ENCODE measurements at regions not wholly inside any gene's neighbourhood (a gene's known extent, or its start where the extent isn't known, plus 50 kb on each side); places are given as distances from the start of the nearest gene placed in this dataset.
"Not testable (repeated sequence)": the region's sequence is repeated elsewhere in the genome, so short reads cannot be mapped to it uniquely, and the experiment has no call there.

DNA sequence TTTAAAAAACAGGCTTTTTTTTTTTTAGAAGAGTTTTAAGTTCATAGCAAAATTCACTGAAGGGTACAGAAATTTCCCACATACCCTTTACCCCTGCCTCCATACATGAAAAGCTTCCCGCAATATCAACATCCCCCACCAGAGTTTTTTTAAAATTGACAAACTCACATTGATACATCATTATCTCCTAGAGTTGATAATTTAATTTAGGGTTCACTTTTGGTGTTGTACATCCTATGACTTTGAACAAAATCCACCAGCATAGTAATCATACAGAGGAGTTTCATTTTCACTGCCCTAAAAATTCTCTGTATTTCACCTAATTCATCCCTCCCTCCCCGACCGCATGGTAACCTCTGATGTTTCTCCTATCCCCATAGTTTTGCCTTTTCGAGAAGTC, 53.6 kb upstream of the KCNK2 start:
- Histone ChIP-seq H3K27ac (no peak overlapping the region), H3K4me3 (no peak overlapping the region), H3K9me3 (no peaks in the 10 kb centered on the region), H3K36me3 (no peaks in the 10 kb centered on the region), H3K27me3 (no peaks in the 10 kb centered on the region), H3K4me1 (no peaks in the 10 kb centered on the region)
- WGBS, 4 donors = 92 to 96% (median 92%) methylated on average over 4 of the region's 4 CpGs
- no peak for DNase-seq
- TF ChIP-seq, protein P1, sequence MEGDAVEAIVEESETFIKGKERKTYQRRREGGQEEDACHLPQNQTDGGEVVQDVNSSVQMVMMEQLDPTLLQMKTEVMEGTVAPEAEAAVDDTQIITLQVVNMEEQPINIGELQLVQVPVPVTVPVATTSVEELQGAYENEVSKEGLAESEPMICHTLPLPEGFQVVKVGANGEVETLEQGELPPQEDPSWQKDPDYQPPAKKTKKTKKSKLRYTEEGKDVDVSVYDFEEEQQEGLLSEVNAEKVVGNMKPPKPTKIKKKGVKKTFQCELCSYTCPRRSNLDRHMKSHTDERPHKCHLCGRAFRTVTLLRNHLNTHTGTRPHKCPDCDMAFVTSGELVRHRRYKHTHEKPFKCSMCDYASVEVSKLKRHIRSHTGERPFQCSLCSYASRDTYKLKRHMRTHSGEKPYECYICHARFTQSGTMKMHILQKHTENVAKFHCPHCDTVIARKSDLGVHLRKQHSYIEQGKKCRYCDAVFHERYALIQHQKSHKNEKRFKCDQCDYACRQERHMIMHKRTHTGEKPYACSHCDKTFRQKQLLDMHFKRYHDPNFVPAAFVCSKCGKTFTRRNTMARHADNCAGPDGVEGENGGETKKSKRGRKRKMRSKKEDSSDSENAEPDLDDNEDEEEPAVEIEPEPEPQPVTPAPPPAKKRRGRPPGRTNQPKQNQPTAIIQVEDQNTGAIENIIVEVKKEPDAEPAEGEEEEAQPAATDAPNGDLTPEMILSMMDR (IDR thresholded peaks at IDR 0.05) = no peak
- no peak for TF ChIP-seq POLR2A (IDR thresholded peaks at IDR 0.05)
- ATAC-seq = no peak
- intact Hi-C loops (cut with DNase I) = no loop called here

DNA sequence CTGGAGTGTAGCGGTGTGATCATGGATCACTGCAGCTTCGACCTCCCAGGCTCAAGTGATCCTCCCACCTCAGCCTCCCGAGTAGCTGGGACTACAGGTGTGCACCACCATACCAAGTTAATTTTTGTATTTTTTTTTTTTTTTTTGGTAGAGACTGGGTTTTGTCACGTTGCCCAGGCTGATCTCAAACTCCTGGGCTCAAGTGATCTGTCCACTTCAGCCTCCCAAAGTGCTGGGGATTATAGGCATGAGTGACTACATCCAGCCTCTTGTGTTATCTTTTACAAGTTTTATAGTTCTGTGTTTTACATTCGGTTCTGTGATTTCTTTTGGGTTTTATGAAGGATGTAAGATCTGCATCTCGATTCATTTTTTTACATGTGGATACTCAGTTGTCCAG, 52.0 kb upstream of the KCNK2 start:
- WGBS, 4 donors = 76 to 81% (median 77%) methylated on average over 6 of the region's 6 CpGs

GRCh38 chr1:215031392-215031791, 51.1 kb upstream of the KCNK2 start:
- DNase-seq = no peak
- no peaks in the 10 kb centered on the region for H3K4me1 ChIP-seq
- H3K36me3 ChIP-seq = no peaks in the 10 kb centered on the region
- ATAC-seq = no peak
- H3K9me3 ChIP-seq = no peaks in the 10 kb centered on the region
- intact Hi-C loops (cut with DNase I) = no loop called here
- no peak overlapping the region for H3K4me3 ChIP-seq
- no peaks in the 10 kb centered on the region for H3K27me3 ChIP-seq
- TF ChIP-seq POLR2A (IDR thresholded peaks at IDR 0.05) = no peak
- TF ChIP-seq, protein P1 (IDR thresholded peaks at IDR 0.05) = no peak
- H3K27ac ChIP-seq = no peak overlapping the region

More for the DNA sequence above, 52.0 kb upstream of the KCNK2 start:
- H3K4me3 ChIP-seq; H3K36me3 ChIP-seq; DNase-seq; ATAC-seq; intact Hi-C loops (cut with DNase I); H3K9me3 ChIP-seq; H3K27ac ChIP-seq; H3K27me3 ChIP-seq; H3K4me1 ChIP-seq: not testable (repeated sequence)

Measured in heart left ventricle (tissue), 16 donors.